ENCODE measurements at regions not wholly inside any gene's neighbourhood (a gene's known extent, or its start where the extent isn't known, plus 50 kb on each side); places are given as distances from the start of the nearest gene placed in this dataset.

DNA sequence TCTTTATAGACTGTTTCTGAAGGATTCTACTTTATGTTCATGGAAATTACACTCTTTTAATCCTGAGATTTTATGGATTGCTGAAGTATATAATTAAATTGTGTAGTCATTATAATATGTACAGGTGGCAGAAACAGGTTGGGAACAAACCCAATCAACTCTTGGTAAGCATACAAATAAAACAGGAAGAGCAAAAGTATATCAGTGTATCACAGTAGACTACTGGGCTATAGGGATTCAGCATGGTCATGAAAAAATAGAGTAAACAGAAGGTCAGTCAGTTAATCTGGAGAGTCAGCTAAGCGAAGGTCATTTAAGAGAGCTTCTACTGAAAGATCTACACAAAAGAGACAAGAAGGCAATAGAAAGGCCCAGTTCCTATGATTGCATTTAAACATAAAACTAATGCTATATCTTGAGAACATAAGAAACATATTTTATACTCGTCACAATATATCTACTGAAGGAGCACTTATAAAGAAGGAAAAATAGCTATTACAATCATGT, 178.9 kb upstream of the ECI2 start:
- TF ChIP-seq, protein P1, sequence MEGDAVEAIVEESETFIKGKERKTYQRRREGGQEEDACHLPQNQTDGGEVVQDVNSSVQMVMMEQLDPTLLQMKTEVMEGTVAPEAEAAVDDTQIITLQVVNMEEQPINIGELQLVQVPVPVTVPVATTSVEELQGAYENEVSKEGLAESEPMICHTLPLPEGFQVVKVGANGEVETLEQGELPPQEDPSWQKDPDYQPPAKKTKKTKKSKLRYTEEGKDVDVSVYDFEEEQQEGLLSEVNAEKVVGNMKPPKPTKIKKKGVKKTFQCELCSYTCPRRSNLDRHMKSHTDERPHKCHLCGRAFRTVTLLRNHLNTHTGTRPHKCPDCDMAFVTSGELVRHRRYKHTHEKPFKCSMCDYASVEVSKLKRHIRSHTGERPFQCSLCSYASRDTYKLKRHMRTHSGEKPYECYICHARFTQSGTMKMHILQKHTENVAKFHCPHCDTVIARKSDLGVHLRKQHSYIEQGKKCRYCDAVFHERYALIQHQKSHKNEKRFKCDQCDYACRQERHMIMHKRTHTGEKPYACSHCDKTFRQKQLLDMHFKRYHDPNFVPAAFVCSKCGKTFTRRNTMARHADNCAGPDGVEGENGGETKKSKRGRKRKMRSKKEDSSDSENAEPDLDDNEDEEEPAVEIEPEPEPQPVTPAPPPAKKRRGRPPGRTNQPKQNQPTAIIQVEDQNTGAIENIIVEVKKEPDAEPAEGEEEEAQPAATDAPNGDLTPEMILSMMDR (IDR thresholded peaks at IDR 0.05), result no peak
- no peak for TF ChIP-seq POLR2A (IDR thresholded peaks at IDR 0.05)

All from lower leg skin (tissue), 3 donors.